ENCODE measurements at regions not wholly inside any gene's neighbourhood (a gene's known extent, or its start where the extent isn't known, plus 50 kb on each side); places are given as distances from the start of the nearest gene placed in this dataset.

DNA sequence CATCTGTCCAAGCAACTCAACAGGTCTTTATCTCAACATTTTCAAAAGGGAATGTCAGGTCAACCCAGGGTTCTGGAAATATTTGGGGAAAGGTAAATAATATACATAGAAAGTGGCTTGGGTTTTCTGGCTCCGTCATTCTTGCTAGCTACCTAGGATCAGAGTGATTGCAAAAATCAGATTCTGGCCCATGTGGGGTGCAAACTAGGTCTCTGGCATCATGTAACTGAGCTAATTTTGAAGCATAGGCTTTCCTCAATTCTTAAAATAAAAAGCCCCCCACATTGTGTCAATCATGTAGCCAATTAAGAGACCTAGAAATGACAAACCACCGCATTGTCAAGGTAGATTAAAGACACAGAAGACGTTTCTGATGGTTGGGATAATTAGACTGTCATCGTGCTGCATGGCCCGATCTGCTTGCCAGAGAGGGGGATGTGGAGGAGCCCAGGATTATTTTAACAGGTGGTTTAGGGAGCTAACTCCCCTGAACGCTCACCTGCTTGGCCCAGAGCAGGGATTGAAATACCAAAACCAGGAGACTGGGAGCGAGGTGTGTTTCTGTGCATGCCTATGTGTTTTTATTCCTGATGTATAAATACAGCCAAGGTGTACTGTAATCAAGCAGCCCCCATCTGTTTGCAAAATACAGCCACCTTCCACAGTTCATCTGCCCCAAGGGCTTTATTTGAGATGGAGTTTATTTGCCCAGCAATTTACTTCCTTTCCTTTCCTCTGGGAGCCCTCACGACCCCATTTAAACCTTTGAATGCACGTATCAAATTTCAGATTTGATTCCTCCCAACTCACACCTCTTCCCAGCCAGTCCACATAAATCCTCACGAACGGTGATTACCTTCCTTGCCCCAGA lies 189.5 kb downstream of the TTC8 start:
- no peaks in the 10 kb centered on the region for H3K9me3 Mint-ChIP-seq
- no peak for DNase-seq (ENCODE audit: low spot score)
- H3K27me3 Mint-ChIP-seq (ENCODE audit: low read depth): peaks cover 23% of the 10 kb centered on the region
- H3K4me1 Mint-ChIP-seq (ENCODE audit: low read depth): no peaks in the 10 kb centered on the region
- H3K27ac Mint-ChIP-seq: no peak overlapping the region
- no peaks in the 10 kb centered on the region for H3K36me3 Mint-ChIP-seq (ENCODE audit: low read depth)
- no peak overlapping the region for H3K4me3 Mint-ChIP-seq

DNA sequence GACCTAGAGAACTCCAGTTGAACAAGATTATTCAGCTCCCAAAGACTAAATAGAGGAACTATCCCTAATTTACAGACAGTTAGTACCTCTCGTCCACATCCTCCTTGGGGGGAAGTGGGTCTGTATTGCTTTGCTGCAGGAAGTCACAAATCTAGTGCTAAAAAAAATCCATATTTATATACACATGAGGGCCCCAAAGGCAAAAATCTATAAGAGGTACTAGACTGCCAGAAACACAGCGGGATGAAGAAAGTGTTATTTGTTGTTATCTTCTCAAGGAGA lies 190.1 kb downstream of the TTC8 start:
- Mint-ChIP-seq H3K9me3 (no peaks in the 10 kb centered on the region), H3K27me3 (ENCODE audit: low read depth) (peaks cover 28% of the 10 kb centered on the region), H3K36me3 (ENCODE audit: low read depth) (no peaks in the 10 kb centered on the region)

GRCh38 chr14:89015016-89015415 lies 190.6 kb downstream of the TTC8 start:
- H3K9me3 Mint-ChIP-seq: no peaks in the 10 kb centered on the region
- peaks cover 23% of the 10 kb centered on the region for H3K27me3 Mint-ChIP-seq (ENCODE audit: low read depth)
- no peaks in the 10 kb centered on the region for H3K4me1 Mint-ChIP-seq (ENCODE audit: low read depth)
- H3K36me3 Mint-ChIP-seq (ENCODE audit: low read depth): no peaks in the 10 kb centered on the region
- no peak overlapping the region for H3K4me3 Mint-ChIP-seq
- no peak overlapping the region for H3K27ac Mint-ChIP-seq
- DNase-seq (ENCODE audit: low spot score): no peak

More for the DNA sequence above, 190.1 kb downstream of the TTC8 start:
- no peak for DNase-seq (ENCODE audit: low spot score)
- Mint-ChIP-seq H3K4me3 (no peak overlapping the region), H3K27ac (no peak overlapping the region), H3K4me1 (ENCODE audit: low read depth) (no peaks in the 10 kb centered on the region)

- H3K27ac Mint-ChIP-seq: no peak overlapping the region
- H3K27me3 Mint-ChIP-seq (ENCODE audit: low read depth): peaks cover 33% of the 10 kb centered on the region
- no peak overlapping the region for H3K4me3 Mint-ChIP-seq
- DNase-seq (ENCODE audit: low spot score): no peak
- no peaks in the 10 kb centered on the region for H3K9me3 Mint-ChIP-seq
- H3K36me3 Mint-ChIP-seq (ENCODE audit: low read depth): no peaks in the 10 kb centered on the region
- no peaks in the 10 kb centered on the region for H3K4me1 Mint-ChIP-seq (ENCODE audit: low read depth)
These were observed 193.0 kb downstream of the TTC8 start for GRCh38 chr14:89017417-89017816.

GRCh38 chr14:89022274-89022673 lies 197.8 kb downstream of the TTC8 start:
- no peaks in the 10 kb centered on the region for H3K4me1 Mint-ChIP-seq (ENCODE audit: low read depth)
- H3K27me3 Mint-ChIP-seq (ENCODE audit: low read depth): peaks cover 57% of the 10 kb centered on the region
- no peaks in the 10 kb centered on the region for H3K36me3 Mint-ChIP-seq (ENCODE audit: low read depth)
- H3K4me3 Mint-ChIP-seq: no peak overlapping the region
- DNase-seq (ENCODE audit: low spot score): no peak
- no peak overlapping the region for H3K27ac Mint-ChIP-seq
- H3K9me3 Mint-ChIP-seq: no peaks in the 10 kb centered on the region

- H3K4me1 Mint-ChIP-seq (ENCODE audit: low read depth): peaks cover 4% of the 10 kb centered on the region
- DNase-seq (ENCODE audit: low spot score): no peak
- H3K27ac Mint-ChIP-seq: no peak overlapping the region
- H3K4me3 Mint-ChIP-seq: no peak overlapping the region
- peaks cover 67% of the 10 kb centered on the region for H3K27me3 Mint-ChIP-seq (ENCODE audit: low read depth)
- H3K9me3 Mint-ChIP-seq: no peaks in the 10 kb centered on the region
- no peaks in the 10 kb centered on the region for H3K36me3 Mint-ChIP-seq (ENCODE audit: low read depth)
These were observed 200.2 kb downstream of the TTC8 start for GRCh38 chr14:89024691-89025090.

- no peak overlapping the region for H3K27ac Mint-ChIP-seq
- H3K27me3 Mint-ChIP-seq (ENCODE audit: low read depth): peaks cover 75% of the 10 kb centered on the region
- no peak for DNase-seq (ENCODE audit: low spot score)
- H3K9me3 Mint-ChIP-seq: no peaks in the 10 kb centered on the region
- no peaks in the 10 kb centered on the region for H3K36me3 Mint-ChIP-seq (ENCODE audit: low read depth)
- peaks cover 4% of the 10 kb centered on the region for H3K4me1 Mint-ChIP-seq (ENCODE audit: low read depth)
- H3K4me3 Mint-ChIP-seq: no peak overlapping the region
These were observed 201.2 kb downstream of the TTC8 start for GRCh38 chr14:89025561-89026236.

DNA sequence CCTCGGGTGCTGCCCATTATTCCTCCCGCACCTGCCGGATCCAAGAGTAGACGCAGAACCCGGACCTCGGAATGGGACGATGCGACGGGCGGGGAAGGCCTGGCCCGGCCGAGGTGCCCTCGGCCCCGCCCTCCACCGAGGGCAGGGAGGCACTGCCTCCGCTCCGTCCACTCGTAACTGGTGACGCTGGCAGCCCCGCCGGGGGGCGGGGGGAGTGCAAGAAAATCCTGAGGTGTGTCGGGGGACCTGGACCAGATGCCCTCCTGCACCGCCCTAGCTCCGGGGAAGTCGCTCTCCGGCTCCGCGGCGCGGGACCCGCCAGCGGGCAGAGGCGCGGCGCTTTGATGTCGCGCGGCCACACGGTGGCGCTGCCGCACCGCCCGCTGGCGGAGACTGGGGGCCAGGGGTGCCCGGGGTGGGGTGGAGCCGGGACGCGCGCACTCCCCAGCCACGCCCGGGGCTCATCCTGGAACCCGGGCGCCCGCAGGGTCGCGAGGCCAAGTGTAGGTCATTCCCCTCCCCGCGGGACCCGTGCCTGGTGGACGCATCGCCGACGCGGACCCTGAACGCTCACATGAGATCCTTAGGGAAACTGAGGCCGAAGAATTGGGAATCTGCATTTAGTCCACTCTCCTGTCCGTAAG lies 202.8 kb downstream of the TTC8 start:
- no peaks in the 10 kb centered on the region for H3K36me3 Mint-ChIP-seq (ENCODE audit: low read depth)
- H3K9me3 Mint-ChIP-seq: no peaks in the 10 kb centered on the region
- H3K27ac Mint-ChIP-seq: no peak overlapping the region
- peaks cover 4% of the 10 kb centered on the region for H3K4me1 Mint-ChIP-seq (ENCODE audit: low read depth)
- peak overlapping the region; percentile 69 for H3K4me3 Mint-ChIP-seq
- peaks cover 68% of the 10 kb centered on the region for H3K27me3 Mint-ChIP-seq (ENCODE audit: low read depth)
- DNase-seq (ENCODE audit: low spot score): peak; percentile 45

DNA sequence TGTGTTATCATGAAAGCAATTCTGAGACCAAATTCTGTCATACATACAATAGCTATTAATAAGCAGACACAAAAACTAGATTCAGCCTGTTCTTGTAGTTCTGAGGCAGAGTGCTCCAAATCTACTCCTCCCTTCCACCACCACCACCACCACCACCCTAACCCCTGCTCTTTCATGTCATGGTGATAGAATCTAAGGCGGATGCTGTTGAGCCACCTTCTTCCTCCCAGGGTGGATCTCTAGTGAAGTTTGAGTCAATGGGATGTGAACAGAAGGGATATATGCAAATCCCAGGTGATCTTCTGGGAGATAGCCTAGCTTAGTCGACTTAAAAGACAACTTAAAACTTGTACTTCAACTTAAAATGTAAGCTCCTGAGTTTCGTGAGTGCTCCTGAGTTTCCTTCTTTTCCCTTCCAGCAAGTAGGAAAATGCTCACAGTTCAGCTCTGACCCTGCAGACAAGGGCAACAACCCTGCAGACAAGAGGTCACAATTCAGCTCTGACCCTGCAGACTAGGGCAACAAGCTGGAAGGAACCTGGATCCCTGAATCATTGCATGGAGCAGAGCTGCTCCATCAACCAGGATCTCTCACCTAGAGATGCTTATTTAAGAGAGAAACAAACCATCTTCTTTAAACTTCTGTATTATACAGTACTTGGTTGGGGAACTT lies 204.1 kb downstream of the TTC8 start:
- peaks cover 4% of the 10 kb centered on the region for H3K4me1 Mint-ChIP-seq (ENCODE audit: low read depth)
- H3K4me3 Mint-ChIP-seq: peak overlapping the region; percentile 69
- peaks cover 58% of the 10 kb centered on the region for H3K27me3 Mint-ChIP-seq (ENCODE audit: low read depth)
- H3K36me3 Mint-ChIP-seq (ENCODE audit: low read depth): no peaks in the 10 kb centered on the region
- DNase-seq (ENCODE audit: low spot score): no peak
- no peak overlapping the region for H3K27ac Mint-ChIP-seq
- H3K9me3 Mint-ChIP-seq: no peaks in the 10 kb centered on the region

- Mint-ChIP-seq H3K27ac (no peak overlapping the region), H3K4me3 (no peak overlapping the region), H3K4me1 (ENCODE audit: low read depth) (peaks cover 4% of the 10 kb centered on the region), H3K27me3 (ENCODE audit: low read depth) (peaks cover 47% of the 10 kb centered on the region), H3K9me3 (no peaks in the 10 kb centered on the region), H3K36me3 (ENCODE audit: low read depth) (no peaks in the 10 kb centered on the region)
- DNase-seq (ENCODE audit: low spot score): no peak
These were observed 205.7 kb downstream of the TTC8 start for GRCh38 chr14:89029961-89030694.

- peaks cover 4% of the 10 kb centered on the region for H3K4me1 Mint-ChIP-seq (ENCODE audit: low read depth)
- H3K36me3 Mint-ChIP-seq (ENCODE audit: low read depth): no peaks in the 10 kb centered on the region
- no peak overlapping the region for H3K4me3 Mint-ChIP-seq
- DNase-seq (ENCODE audit: low spot score): no peak
- no peaks in the 10 kb centered on the region for H3K9me3 Mint-ChIP-seq
- H3K27me3 Mint-ChIP-seq (ENCODE audit: low read depth): peaks cover 39% of the 10 kb centered on the region
- H3K27ac Mint-ChIP-seq: no peak overlapping the region
These were observed 206.5 kb downstream of the TTC8 start for GRCh38 chr14:89030921-89031320.

- Mint-ChIP-seq H3K36me3 (ENCODE audit: low read depth) (no peaks in the 10 kb centered on the region), H3K4me1 (ENCODE audit: low read depth) (peaks cover 4% of the 10 kb centered on the region), H3K9me3 (peaks cover 2% of the 10 kb centered on the region), H3K27me3 (ENCODE audit: low read depth) (peaks cover 39% of the 10 kb centered on the region), H3K27ac (no peak overlapping the region), H3K4me3 (no peak overlapping the region)
- DNase-seq (ENCODE audit: low spot score): no peak
These were observed 207.7 kb downstream of the TTC8 start for GRCh38 chr14:89032086-89032649.

DNA sequence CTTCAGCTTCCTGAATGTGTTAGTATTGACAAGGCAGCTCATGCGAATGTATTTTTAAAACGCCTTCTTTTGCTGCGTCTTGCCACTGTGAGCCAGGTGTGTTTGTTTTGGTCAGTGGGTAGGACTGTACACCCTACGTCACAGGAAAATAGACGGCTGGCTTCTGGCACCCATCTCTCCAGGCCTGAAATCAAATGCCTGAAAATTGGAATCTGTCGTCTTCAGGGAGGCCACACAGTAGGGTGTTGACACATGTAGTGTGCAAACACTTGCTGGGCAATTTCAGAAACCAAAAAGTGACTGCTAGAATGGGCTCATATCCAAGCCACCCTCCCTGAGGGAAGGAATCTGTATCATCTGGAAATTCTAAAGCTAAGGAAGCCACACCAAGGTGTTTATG lies 209.3 kb downstream of the TTC8 start:
- Mint-ChIP-seq H3K9me3 (peaks cover 5% of the 10 kb centered on the region), H3K36me3 (ENCODE audit: low read depth) (no peaks in the 10 kb centered on the region), H3K4me3 (no peak overlapping the region), H3K27me3 (ENCODE audit: low read depth) (peaks cover 34% of the 10 kb centered on the region), H3K4me1 (ENCODE audit: low read depth) (no peaks in the 10 kb centered on the region), H3K27ac (no peak overlapping the region)
- no peak for DNase-seq (ENCODE audit: low spot score)
